GM21367 (cell line): ENCODE measurements at regions not wholly inside any gene's neighbourhood (a gene's known extent, or its start where the extent isn't known, plus 50 kb on each side); places are given as distances from the start of the nearest gene placed in this dataset.

Experiments used
- ATAC-seq: cut with Tn5 transposase; IDR thresholded peaks from one replicate; pipeline ENCODE4 v1.9.1; 2021; ENCODE audit not compliant: unreplicated experiment

DNA sequence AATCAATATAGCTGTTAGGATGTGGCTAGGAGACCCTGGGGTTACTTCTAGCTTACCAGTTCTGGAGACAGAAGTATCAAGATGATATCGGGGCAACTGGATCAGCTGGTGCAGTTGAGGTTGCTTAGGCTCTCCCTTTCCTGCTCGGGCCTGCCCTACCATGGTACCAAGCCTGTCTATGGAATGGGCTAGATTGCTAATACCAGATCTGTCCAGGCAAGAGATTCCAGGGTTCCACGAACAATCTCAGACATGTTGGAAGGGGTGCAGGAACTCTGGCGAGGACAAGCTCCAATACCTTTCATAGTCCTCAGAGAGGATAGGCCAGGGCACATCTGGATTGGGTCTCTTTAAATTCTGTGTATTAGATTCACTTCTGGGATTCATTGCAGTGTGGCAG is 53.8 kb downstream of the ADM start:
- no peak for ATAC-seq

DNA sequence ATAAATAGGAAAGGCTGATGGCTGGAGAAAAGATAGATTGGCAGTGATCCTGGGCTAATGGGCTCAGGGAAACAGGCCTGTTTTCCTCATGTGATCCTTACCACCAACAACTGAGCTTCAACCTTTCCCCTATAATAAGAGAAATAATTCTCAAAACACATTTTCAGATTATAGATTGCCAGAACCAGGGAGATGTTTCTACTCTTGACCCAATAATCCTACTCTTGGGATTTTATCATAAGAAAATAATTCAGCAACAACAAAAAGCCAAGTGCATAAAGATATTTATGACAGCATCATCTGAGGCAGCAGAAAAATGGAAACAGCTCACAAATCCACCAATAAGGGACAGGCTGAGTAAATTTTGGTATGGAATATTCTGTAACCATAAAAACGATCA is 54.3 kb downstream of the ADM start:
- ATAC-seq = no peak

DNA sequence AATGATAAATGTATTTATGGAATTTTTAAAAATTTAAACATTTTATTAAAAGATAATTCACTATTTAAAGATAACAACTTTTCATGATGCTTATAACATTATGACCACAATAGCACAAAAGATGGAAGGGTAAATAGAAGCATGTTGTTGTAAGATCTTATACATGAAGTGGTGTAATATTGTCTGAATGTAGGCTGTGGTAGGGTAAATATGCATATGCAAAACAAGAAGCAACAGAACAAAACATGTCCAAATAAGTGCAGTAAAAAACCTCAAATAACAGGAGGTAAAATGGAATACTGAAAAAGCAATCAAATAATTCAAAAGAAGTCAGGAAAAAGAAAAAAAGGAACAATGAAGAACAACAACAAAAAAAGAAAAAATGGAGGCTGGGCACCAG is 56.0 kb downstream of the ADM start:
- no peak for ATAC-seq

DNA sequence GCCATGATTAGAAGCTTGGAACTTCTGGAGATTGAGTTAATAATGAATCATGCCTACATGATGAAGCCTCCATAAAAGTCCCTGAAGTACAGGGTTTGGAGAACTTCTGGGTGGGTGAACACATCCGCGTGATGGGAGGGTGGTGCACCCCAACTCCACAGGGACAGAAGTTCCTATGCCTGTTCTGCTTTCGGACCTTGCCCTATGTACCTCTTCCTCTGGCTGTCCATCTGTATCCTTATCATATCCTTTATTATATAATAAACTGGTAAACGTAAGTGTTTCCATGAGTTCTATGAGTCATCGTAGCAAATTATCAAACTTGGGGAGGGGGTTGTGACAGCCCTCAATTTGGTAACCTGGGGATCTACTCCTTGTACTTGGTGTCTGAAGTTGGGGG is 60.2 kb downstream of the ADM start:
- ATAC-seq = no peak

DNA sequence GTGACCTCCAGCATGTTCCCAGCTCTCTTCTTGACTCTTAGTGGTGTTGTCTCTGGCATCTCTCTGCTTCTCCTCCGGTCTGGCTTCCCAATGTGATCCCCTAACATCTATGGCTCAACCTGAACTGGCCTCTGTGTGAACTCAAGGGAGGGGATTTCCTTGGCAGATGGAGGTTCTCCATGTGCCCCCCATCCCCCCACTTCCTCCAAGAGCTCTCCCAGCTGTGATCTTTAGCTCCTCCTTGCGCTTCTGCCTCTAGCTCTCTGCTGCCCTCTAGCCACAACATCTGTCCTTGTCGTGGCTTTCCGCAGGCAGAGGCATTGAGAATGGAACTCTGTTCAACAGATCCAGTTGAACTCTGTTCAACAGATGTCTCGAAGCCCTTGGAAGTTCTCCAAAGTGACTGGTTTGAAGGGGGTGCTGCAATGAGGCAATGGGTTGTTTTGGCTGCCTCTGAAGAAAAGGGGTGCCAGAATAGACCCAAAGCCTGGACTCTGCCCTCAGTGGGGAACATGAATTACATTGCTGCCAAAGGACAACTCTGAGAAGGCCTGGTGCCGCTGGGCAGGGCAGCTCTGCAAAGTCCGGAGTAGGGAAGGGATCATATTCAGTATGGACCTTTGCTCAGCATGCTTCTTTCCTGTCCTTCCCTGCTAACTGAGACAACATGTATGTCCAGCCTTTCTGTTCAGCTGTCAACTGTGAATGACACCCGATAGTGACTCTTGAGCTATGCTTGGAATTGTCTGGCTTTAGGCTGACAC is 61.9 kb downstream of the ADM start:
- ATAC-seq = peak; percentile 91

DNA sequence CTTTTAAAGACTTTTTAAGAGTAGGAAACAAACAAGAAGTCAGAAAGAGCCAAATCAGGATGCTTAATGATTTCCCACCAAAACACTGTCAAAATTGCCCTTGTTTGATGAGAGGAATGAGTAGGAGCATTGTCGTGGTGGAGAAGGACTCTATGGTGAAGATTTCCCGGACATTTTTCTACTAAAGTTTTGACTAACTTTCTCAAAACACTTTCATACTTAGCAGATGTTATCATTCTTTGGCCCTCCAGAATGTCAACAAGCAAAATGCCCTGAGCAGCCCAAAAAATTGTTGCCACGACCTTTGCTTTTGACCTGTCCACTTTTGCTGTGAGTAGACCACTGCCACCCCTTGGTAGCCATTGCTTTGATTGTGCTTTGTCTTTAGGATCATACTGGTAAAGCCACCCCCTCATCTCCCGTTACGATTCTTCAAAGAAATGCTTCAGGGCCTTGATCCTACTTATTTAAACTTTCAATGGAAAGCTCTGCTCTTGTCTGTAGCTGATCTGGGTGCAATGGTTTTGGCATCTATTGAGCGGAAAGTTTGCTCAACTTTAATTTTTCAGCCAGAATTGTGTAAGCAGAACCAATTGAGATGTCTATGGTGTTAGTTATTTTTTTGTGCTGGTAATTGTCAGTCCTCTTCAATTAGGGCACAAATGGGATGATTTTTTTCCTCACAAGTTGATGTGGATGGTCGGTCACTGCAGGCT is 67.2 kb downstream of the ADM start:
- ATAC-seq = no peak

DNA sequence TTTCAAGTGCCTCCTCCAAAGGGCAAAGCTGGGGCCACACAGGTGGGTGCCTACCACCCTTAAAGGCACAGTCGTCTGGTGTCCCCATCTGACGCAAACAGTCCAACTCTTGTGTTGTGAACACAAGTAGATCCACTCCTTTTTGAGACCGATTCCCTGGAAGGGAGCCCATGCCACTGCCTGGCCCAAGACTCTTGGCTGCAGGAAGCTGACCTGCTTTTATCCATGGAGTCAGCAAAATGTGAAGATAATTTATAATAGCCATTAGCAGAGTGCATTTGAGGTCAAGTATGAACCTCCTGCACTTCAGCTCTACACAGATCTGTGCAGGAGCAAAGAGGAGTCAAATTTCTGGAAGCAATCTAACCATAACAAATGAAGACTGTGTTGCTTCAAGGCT is 68.5 kb downstream of the ADM start:
- no peak for ATAC-seq

DNA sequence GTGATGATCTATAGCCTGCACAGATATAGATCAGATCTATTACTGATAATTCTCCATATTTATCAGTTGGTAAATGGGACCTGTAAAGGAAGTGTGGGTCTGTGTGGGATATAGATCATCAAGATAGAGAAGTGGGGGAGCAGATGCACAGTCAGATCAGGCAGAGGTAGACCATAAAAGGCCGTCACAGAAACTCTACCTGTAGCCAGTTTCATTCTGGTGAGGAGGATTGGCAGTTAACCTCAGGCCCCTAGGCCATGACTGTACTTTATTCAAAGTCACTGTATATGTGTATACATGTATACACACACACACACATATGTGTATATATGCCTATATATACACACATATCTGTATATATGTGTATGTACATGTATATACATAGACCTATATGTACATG is 69.1 kb downstream of the ADM start:
- ATAC-seq = no peak

DNA sequence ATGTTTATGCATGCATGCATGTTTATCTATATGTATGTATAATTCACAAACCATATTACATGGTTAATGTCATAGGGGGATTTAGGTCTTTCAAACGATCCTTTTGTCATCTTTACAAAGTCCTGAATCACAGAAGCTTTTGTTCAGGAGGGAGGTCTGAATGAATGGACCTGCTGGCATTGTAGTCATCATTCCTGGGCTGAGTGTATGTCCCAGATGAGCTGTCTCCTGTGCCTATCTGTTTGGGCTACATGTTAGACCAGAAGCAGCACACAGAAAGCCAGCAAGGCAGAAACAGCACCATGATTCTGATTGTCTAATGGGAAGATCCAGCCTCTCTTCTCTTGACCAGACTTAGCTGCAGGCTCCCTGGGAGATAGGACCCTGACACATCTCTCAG is 69.5 kb downstream of the ADM start:
- no peak for ATAC-seq

DNA sequence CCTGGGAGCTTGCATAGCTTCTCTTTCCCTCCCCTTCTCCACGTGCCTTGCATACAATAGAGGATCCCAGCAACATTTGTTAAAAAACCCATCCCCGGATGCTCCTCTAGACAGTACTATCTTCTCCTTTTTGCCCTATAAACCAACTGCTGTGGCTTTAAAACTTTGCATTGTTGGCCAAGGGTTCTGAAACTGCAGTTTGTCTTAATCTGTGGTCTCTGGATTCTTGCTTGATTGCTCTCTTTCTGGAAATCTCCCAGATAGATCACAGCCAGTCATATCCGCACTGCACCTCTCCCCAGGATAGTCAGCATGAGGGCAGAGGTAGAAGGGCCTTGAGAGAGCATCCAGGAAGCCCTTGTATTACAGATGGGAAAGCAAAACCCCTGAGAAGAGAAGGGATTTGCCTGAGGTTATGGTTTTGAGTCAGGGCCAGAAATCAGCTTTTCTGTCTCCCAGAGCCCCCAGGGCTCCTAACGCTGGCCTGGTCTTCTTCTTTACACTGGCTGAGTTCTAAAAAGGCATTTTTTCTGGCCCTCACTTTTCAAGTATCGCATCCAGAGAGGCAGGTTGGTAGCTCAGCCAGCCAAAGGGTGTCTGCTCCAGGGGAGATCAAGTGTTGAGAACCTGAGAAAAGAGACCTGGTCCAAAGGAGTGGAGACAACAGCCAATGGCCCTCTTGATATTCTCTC is 70.6 kb downstream of the ADM start:
- no peak for ATAC-seq

DNA sequence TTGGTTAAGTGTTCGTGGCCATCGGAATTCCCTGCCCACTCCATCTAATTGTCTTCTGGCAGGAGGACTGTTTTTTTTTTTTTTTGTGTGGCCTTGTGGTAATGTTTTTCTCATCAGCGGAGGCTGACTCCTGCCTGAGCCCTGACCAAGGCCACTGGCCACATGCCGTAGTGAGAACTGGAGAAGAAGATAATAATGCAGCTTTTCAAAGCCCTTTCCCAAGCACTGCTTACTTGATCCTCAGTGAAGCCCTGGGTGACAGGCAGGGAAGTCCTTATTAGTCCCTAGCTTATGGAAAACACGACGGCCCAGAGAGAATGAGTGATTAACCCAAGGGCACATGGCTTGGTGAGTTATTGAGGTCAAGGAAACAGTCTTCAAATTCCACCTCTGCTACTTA is 71.2 kb downstream of the ADM start:
- no peak for ATAC-seq

DNA sequence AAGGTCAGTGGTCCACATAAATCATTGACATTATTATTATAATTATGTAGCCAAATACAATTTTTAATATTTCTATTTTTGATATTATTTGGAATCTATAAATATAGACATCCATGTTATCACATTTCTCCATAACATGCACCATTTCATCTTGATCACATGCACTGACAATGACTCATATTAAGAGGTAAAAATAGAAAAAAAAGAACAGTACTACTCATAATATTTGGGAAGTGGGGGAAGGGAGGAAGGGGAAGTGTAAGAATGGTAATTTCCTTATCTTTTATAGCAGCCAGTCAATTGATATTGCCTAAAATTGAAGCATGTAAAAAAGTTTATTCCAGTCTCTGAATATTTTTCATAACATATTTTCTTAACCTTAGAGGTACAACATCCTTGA is 72.3 kb downstream of the ADM start:
- no peak for ATAC-seq

DNA sequence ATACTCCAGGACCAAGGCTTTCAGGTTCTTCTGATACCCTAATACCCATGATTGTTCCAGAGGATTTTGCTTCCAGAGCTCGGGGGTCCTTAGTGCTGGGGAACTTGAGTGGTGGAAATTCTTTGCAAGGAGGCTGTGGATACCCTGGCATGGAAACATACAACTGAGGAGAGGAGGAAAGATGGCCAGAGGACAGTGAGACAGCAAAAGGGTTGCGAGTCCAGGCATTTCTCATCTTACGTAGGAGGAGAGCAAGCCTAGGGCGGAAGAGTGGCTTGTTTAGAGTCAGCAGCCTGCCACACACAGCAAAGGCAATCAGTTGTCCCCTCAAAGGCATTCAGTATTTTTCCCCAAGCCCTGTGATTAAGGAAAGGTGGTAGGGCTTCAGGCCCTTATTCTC is 73.5 kb downstream of the ADM start:
- no peak for ATAC-seq

DNA sequence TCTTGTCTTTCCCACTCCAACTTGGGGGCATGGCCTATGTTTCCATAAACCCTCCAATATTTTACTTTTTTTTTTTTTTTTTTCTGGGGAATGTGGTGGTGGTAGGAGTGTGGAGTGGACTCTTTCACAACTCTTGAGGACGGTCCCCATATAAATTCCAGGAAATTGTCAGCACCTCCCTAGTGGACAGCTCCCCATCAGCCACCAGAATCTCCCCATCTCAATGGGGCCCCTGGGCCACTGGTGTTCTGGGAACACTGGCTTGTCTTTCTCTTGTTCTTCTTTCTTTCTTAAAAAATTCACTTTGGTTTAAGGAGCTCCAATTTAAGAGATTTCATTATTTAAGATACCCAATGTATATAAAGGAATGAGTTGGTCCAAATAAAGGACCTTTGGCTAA is 74.1 kb downstream of the ADM start:
- no peak for ATAC-seq

DNA sequence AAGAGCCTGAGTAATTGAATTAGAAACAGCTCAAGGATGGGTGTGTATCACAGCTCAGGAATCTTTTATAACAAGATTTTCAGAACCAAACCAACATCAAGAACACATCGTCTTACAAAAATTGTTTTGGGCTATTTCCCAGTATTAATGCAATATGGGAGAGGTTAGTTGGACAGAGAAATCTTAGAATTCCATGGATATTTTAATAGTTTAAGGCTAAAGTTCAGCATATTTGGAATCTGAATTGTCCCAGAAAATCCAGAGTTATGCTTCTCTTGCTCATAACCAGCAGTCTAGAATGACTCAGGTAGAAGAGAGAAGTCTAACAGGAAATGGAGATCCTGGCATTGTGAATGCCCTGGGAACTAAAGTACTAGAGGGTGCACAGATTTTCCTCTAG is 74.6 kb downstream of the ADM start:
- ATAC-seq = no peak

DNA sequence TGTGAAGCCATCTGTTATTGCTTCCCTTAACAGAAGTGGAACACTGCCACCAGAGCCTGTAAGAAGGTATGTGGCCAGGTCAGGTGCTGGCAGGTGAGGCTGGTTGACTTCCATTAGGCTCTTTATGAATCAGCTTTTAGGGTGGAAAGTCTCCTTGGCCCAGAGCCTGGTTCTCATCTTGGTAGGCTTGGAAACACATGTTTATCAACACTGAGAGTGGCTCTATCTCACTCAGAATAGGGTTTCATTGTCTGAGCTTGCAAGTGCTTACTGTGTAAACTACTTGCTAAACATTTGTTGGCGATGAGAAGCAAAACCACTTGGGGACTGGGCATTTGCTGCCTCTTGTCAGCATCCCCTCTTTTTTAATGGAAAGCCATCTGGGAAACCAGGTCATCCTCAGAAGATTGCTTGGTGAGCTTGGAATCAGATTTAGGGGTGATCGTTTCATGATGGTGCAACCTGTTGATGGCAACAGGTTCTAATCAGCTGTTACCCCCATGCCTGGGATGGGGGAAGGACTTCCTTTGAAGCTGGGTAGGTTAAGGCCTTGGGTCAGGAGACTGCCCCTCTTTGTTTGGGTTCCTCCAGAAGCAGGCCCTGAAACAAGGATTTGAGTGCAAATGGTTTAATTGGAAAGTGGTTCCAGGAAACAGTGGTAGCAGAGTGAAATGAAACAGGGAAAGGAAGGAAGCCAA is 75.0 kb upstream of the AMPD3 start:
- no peak for ATAC-seq

DNA sequence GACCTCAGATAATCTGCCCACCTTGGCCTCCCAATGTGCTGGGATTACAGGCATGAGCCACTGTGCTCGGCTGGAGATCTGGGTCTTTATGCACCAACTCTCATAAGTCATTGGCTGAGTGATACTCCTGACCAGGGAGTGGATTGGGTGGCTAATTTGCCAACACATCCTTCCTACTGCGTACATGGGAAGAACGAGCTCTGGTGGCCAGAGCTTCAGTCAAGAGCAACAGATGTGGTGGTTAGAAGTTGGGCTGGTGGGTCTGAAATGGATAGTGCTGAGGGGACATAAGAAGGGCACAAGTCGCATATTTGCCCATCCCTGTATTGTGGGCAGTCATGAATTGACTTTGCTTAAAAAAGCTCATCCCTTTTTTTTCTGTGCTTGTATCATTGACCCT is 74.1 kb upstream of the AMPD3 start:
- no peak for ATAC-seq

DNA sequence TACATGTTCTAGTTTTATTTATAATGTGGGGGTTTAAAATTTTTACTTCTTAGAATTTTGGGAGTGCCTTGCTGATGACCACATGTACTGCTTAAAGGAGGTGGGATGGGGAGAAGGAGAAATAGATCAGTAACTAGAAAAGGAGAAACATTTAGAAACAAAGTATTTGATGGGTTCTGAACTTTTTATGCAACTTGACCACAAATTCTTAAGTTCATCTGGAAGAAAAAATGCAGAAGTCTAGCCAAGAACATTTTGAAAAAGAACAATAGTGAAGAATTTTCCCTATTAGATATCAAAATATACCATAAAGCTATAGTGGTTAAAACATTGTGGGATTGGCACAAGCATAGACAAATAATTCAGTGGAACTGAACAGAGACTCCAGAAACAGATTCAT is 73.3 kb upstream of the AMPD3 start:
- no peak for ATAC-seq

DNA sequence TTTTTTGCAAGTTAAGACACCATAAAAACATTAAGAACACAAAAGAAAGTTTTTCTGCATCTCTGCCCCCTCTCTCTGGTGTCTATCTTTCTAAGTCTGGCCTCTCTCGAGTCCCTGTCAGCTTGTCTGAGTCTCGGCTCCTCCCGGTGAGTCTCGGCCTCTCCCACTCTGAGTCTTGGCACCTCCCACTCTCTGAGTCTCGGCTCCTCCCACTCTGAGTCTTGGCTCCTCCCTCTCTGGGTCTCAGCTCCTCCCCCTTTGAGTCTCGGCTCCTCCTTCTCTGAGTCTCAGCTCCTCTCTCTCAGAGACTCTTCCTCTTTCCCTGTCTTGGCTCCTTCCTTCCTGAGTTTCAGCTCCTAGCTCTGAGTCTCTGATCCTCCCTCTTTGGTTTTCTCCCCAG is 72.5 kb upstream of the AMPD3 start:
- no peak for ATAC-seq

DNA sequence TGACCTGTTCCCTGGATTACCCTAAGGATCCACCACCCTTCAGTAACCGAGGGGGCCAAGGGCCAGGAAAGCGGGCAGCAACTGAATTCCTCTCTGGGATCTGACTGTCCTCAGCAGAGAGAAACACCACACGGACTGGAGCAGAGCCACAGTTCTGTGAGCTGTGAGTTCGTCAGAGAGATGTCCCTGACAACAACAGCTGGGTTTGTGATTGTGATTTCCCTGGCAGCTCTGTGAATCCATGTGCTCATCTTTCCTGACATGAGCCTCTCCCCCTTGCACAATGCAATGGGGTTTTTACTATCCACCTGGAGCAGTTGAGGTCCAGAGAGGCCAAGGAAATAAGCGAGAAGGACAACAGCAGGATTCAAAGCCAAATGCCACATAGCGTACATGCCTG is 69.4 kb upstream of the AMPD3 start:
- ATAC-seq = no peak

DNA sequence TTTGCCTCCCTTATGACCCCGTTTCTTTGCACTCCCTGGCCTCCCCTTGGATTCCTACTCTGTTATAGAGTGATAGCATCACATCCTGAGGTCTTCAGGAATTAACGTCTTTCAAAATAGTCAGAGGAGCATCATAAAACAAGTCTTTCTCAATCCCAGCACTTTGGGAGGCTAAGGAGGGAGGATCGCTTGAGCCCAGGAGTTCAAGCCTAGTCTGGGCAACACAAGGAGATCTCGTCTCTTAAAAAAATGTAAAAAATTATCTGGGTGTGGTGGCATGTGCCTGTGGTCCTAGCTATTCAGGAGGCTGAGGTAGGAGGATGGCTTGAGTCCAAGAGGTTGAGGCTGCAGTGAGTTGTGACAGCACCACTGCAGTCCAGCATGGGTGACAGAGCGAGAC is 68.7 kb upstream of the AMPD3 start:
- no peak for ATAC-seq

DNA sequence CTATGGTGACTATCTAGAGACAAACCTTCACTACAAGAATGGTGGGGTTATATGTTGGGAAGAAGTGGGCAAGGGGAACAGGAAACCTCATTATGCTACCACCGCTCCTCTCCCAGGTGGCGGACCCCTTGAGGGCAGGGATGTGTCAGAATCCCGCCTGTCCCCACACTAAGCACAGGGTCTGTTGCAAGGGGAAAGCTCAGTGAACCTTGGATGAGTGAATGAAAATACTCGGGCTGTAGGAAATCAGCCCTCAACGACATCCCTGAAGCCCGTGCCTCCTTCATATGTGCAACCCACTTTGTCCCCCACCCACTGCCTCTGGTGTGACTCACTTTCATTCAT is 68.2 kb upstream of the AMPD3 start:
- no peak for ATAC-seq
